ENCODE measurements at regions not wholly inside any gene's neighbourhood (a gene's known extent, or its start where the extent isn't known, plus 50 kb on each side); places are given as distances from the start of the nearest gene placed in this dataset.

DNA sequence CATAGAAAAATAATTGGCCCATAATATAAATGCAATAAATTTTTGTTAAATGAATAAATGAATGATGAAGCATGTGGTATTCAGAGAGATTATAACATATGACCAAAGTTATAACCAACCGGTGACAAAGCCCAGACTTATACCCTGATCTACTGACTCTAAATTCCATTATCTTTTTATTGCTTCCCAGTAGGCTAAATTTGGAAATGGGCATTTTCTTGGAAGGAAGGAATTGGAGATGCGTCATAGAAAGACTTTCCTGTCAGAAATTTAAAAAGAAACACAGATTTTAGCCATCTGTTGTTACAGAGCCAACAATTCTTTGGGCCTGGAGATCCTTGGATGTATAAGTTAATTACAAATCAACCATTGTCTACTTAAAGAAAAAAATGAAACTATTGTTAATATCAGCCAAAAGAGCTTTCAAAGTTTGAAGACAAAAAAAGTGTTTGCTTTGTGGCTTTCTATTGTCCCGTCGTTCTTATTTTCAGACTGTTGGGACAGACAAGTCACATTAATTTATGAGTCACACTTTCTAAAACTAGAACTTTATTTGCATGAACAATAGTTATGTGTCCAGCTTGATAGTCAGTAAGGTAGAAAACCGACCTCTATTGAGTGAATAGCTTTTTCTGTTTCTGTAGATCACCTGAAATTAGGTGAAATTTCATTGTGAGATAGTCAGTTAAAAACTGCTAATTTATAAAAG is 428.7 kb downstream of the GABRG2 start:
- Histone ChIP-seq H3K4me1 (no peaks in the 10 kb centered on the region), H3K4me2 (no peak overlapping the region), H3K9me3 (no peaks in the 10 kb centered on the region), H3K4me3 (no peak overlapping the region), H3K27ac (no peak overlapping the region)
- FAIRE-seq: no peak
- ChIA-PET CTCF (interaction anchor here (0.7 kb wide), 1 partner anchor 912 kb away, joined by 3 read pairs; no protein-coding TSS in a partner anchor), POLR2A (no interaction called here)
- ATAC-seq: no peak
- 19% methylated on average over 5 of the region's 5 CpGs for WGBS (ENCODE audit: missing lambda C conversion rate)
- TF ChIP-seq, protein P1, sequence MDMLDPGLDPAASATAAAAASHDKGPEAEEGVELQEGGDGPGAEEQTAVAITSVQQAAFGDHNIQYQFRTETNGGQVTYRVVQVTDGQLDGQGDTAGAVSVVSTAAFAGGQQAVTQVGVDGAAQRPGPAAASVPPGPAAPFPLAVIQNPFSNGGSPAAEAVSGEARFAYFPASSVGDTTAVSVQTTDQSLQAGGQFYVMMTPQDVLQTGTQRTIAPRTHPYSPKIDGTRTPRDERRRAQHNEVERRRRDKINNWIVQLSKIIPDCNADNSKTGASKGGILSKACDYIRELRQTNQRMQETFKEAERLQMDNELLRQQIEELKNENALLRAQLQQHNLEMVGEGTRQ (IDR thresholded peaks at IDR 0.05): no peak
- TF ChIP-seq, protein P2, sequence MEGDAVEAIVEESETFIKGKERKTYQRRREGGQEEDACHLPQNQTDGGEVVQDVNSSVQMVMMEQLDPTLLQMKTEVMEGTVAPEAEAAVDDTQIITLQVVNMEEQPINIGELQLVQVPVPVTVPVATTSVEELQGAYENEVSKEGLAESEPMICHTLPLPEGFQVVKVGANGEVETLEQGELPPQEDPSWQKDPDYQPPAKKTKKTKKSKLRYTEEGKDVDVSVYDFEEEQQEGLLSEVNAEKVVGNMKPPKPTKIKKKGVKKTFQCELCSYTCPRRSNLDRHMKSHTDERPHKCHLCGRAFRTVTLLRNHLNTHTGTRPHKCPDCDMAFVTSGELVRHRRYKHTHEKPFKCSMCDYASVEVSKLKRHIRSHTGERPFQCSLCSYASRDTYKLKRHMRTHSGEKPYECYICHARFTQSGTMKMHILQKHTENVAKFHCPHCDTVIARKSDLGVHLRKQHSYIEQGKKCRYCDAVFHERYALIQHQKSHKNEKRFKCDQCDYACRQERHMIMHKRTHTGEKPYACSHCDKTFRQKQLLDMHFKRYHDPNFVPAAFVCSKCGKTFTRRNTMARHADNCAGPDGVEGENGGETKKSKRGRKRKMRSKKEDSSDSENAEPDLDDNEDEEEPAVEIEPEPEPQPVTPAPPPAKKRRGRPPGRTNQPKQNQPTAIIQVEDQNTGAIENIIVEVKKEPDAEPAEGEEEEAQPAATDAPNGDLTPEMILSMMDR (IDR thresholded peaks at IDR 0.05): no peak
- TF ChIP-seq CBX8 (IDR thresholded peaks at IDR 0.05): no peak
- TF ChIP-seq, protein P3, sequence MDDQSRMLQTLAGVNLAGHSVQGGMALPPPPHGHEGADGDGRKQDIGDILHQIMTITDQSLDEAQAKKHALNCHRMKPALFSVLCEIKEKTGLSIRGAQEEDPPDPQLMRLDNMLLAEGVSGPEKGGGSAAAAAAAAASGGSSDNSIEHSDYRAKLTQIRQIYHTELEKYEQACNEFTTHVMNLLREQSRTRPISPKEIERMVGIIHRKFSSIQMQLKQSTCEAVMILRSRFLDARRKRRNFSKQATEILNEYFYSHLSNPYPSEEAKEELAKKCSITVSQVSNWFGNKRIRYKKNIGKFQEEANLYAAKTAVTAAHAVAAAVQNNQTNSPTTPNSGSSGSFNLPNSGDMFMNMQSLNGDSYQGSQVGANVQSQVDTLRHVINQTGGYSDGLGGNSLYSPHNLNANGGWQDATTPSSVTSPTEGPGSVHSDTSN (IDR thresholded peaks at IDR 0.05): no peak
- TF ChIP-seq ZC3H11A (IDR thresholded peaks at IDR 0.05): no peak
- no peak for TF ChIP-seq EHF (CRISPR knock-in tag; IDR thresholded peaks at IDR 0.05)
- TF ChIP-seq RAD21 (conservative IDR thresholded peaks at IDR 0.05 in 1 of 2, IDR thresholded peaks at IDR 0.05 in 1 of 2): no peak
- TF ChIP-seq KDM5A (IDR thresholded peaks at IDR 0.05): no peak
- TF ChIP-seq POLR2AphosphoS2 (conservative IDR thresholded peaks at IDR 0.05; ENCODE audit: low read length): no peak
- TF ChIP-seq FOSB (CRISPR knock-in tag; IDR thresholded peaks at IDR 0.05): no peak
- no peak for TF ChIP-seq POLR2A (IDR thresholded peaks at IDR 0.05; ENCODE audit: low read length)
- TF ChIP-seq FOXS1 (CRISPR knock-in tag; IDR thresholded peaks at IDR 0.05): no peak
- TF ChIP-seq PHF8 (IDR thresholded peaks at IDR 0.05; ENCODE audit: borderline replicate concordance, low read depth): no peak
- TF ChIP-seq MAZ (IDR thresholded peaks at IDR 0.05; ENCODE audit: borderline replicate concordance, low read depth, low read length): no peak
- TF ChIP-seq, protein P4, sequence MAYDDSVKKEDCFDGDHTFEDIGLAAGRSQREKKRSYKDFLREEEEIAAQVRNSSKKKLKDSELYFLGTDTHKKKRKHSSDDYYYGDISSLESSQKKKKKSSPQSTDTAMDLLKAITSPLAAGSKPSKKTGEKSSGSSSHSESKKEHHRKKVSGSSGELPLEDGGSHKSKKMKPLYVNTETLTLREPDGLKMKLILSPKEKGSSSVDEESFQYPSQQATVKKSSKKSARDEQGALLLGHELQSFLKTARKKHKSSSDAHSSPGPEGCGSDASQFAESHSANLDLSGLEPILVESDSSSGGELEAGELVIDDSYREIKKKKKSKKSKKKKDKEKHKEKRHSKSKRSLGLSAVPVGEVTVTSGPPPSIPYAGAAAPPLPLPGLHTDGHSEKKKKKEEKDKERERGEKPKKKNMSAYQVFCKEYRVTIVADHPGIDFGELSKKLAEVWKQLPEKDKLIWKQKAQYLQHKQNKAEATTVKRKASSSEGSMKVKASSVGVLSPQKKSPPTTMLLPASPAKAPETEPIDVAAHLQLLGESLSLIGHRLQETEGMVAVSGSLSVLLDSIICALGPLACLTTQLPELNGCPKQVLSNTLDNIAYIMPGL (CRISPR knock-in tag; IDR thresholded peaks at IDR 0.05; ENCODE audit: borderline replicate concordance): no peak
- TF ChIP-seq ZSCAN20 (CRISPR knock-in tag; IDR thresholded peaks at IDR 0.05): no peak
- no peak for TF ChIP-seq JUN (IDR thresholded peaks at IDR 0.05)
- TF ChIP-seq, protein P5, sequence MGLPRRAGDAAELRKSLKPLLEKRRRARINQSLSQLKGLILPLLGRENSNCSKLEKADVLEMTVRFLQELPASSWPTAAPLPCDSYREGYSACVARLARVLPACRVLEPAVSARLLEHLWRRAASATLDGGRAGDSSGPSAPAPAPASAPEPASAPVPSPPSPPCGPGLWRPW (IDR thresholded peaks at IDR 0.05): no peak
- no peak for TF ChIP-seq CHD2 (IDR thresholded peaks at IDR 0.05; ENCODE audit: low read length, partially characterized antibody)
- DNase-seq (ENCODE audit: low read depth in 1 of 2, low spot score in 1 of 2): no peak

DNA sequence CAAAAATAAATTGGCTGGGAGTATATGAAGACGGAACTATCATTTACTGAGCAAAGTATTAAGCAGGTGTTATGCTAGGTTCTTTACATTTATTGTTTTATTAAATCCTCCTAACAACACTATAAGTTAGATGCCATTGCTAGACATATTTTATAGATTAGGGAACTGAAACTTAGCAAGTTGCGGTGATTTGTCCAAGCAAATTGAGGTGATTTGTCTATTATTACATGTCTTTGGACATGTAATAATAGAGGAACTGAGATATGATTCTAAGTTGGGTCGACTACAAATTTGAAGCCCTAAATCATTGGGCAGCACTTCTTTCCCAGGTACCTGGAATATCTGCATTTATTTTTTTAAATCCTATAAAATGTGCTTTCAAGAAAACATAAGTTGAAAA is 429.9 kb downstream of the GABRG2 start:
- H3K27ac ChIP-seq: no peak overlapping the region
- ChIA-PET POLR2A (no interaction called here), CTCF (no interaction called here)
- no peak overlapping the region for H3K4me2 ChIP-seq
- no peak overlapping the region for H3K4me3 ChIP-seq
- ATAC-seq (no peak), DNase-seq (ENCODE audit: low read depth in 1 of 2, low spot score in 1 of 2) (no peak), FAIRE-seq (no peak)
- H3K9me3 ChIP-seq: no peaks in the 10 kb centered on the region
- no peaks in the 10 kb centered on the region for H3K4me1 ChIP-seq
- 0% methylated on average over 3 of the region's 3 CpGs for WGBS (ENCODE audit: missing lambda C conversion rate)
- TF ChIP-seq RARB (CRISPR knock-in tag; IDR thresholded peaks at IDR 0.05): no peak
- TF ChIP-seq NR3C1 (IDR thresholded peaks at IDR 0.05): no peak
- TF ChIP-seq TFCP2L1 (CRISPR knock-in tag; IDR thresholded peaks at IDR 0.05): no peak
- TF ChIP-seq HEYL (CRISPR knock-in tag; IDR thresholded peaks at IDR 0.05): no peak
- TF ChIP-seq CHD2 (IDR thresholded peaks at IDR 0.05; ENCODE audit: low read length, partially characterized antibody): no peak
- no peak for TF ChIP-seq FOXS1 (CRISPR knock-in tag; IDR thresholded peaks at IDR 0.05)
- TF ChIP-seq CEBPB (IDR thresholded peaks at IDR 0.05): no peak
